Loucy (cell line): ENCODE measurements at regions not wholly inside any gene's neighbourhood (a gene's known extent, or its start where the extent isn't known, plus 50 kb on each side); places are given as distances from the start of the nearest gene placed in this dataset.

Source experiments
- H2AFZ ChIP-seq: fragments of 200-600 bp; sonication (generic); 2 replicates; pipeline ENCODE4 v1.6.0; 2016; ENCODE audit warnings: antibody characterized with exemption, mild to moderate bottlenecking, low read length, moderate library complexity
- H3F3A ChIP-seq: fragments of 200-600 bp; 2 replicates; pipeline ENCODE4 v1.6.0; 2016; ENCODE audit warnings: antibody characterized with exemption, low read depth, mild to moderate bottlenecking
- H3K27me3 ChIP-seq: fragments of 200-600 bp; sonication (generic); 2 replicates; pipeline ENCODE4 v1.6.1; 2014; ENCODE audit warnings: low read length, mild to moderate bottlenecking; ENCODE audit not compliant: insufficient read depth, poor library complexity, severe bottlenecking
- H3K36me3 ChIP-seq: fragments of 200-600 bp; sonication (generic); 2 replicates; pipeline ENCODE4 v1.6.1; 2016; ENCODE audit warnings: low read length; ENCODE audit not compliant: insufficient read depth
- H3K4me1 ChIP-seq: fragments of 200-600 bp; sonication (generic); 2 replicates; pipeline ENCODE4 v1.5.1; 2014; ENCODE audit warnings: low read length, mild to moderate bottlenecking; ENCODE audit not compliant: insufficient read depth, poor library complexity, severe bottlenecking
- H3K4me2 ChIP-seq: fragments of 200-600 bp; sonication (generic); 2 replicates; pipeline ENCODE4 v1.6.0; 2014; ENCODE audit warnings: antibody characterized with exemption, low read length, low read depth, mild to moderate bottlenecking; ENCODE audit not compliant: poor library complexity, severe bottlenecking
- H3K4me3 ChIP-seq: fragments of 200-600 bp; sonication (generic); 2 replicates; pipeline ENCODE4 v1.5.1; 2014; ENCODE audit warnings: low read length, mild to moderate bottlenecking, mixed read lengths; ENCODE audit not compliant: poor library complexity, severe bottlenecking
- H3K79me2 ChIP-seq: fragments of 200-600 bp; sonication (generic); 2 replicates; pipeline ENCODE4 v1.6.1; 2014; ENCODE audit warnings: low read length; ENCODE audit not compliant: insufficient read depth
- H3K9ac ChIP-seq: fragments of 200-600 bp; sonication (generic); 2 replicates; pipeline ENCODE4 v1.6.0; 2014; ENCODE audit warnings: mild to moderate bottlenecking, low read depth, low read length, moderate library complexity; ENCODE audit not compliant: poor library complexity, severe bottlenecking
- H3K9me2 ChIP-seq: fragments of 200-600 bp; sonication (generic); replicated peaks from 2 replicates; pipeline ENCODE4 v1.6.1; 2016; ENCODE audit warnings: low read depth, low read length, mixed read lengths
- H3K9me3 ChIP-seq: fragments of 200-600 bp; sonication (generic); 2 replicates; pipeline ENCODE4 v1.6.1; 2014; ENCODE audit warnings: mild to moderate bottlenecking, antibody characterized with exemption, low read length, low read depth; ENCODE audit not compliant: insufficient read depth
- H4K20me1 ChIP-seq: fragments of 200-600 bp; sonication (generic); 2 replicates; pipeline ENCODE4 v1.6.0; 2014; ENCODE audit warnings: antibody characterized with exemption, low read length, mild to moderate bottlenecking; ENCODE audit not compliant: insufficient read depth, poor library complexity, severe bottlenecking
- EZH2phosphoT487 ChIP-seq: fragments of 200-600 bp; IDR thresholded peaks from 2 replicates; pipeline ENCODE4 v1.6.1; 2018; ENCODE audit warnings: antibody characterized with exemption, mild to moderate bottlenecking, moderate library complexity, borderline replicate concordance
- TF ChIP-seq, protein P1 (sequence below): fragments of 200-600 bp; sonication (generic); conservative IDR thresholded peaks from 2 replicates; pipeline ENCODE4 v1.5.1; 2014; ENCODE audit warnings: mild to moderate bottlenecking, antibody characterized with exemption, low read length

DNA sequence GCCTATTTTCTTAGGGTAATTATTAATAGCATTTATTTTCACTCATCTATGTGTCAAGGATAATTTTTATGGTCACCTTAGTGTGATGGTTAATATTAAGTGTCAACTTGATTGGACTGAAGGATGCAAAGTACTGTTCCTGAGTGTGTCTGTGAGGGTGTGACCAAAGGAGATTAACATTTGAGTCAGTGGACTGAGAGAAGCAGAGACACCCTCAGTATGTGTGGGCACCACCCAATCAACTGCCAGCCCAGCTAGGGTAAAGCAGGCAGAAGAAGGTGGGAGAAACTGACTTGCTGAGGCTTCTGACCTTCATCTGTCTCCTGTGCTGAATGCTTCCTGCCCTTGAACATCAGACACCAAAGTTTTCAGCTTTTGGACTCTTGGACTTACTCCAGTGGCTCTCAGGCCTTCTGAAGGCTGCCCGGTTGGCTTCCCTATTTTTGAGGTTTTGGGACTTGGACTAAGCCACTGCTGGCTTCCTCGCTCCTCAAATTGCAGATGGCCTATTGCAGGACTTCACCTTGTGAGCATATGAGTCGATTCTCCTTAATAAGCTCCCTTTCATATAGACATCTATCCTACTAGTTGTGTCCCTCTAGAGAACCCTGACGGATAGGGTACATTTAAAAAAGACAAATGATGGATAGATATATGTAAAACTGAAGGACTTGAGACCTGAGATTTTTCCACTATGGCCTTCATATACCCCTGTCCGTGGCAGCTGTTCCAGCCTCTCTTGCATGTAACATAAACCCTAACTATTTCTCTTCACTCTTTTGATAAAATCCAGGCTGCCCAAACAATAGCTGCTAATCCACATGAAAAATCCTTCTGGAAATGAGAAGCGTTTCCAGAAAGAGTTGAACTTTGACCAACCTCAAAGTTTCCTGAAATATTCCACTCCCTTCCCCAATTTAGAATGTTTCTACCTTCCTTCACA lies 62.1 kb upstream of the RGS17 start:
- no peaks in the 10 kb centered on the region for H3K9me2 ChIP-seq
- no peak overlapping the region for H3K4me3 ChIP-seq
- no peak overlapping the region for H2AFZ ChIP-seq
- H3K4me2 ChIP-seq: no peak overlapping the region
- no peaks in the 10 kb centered on the region for H4K20me1 ChIP-seq
- TF ChIP-seq, protein P1, sequence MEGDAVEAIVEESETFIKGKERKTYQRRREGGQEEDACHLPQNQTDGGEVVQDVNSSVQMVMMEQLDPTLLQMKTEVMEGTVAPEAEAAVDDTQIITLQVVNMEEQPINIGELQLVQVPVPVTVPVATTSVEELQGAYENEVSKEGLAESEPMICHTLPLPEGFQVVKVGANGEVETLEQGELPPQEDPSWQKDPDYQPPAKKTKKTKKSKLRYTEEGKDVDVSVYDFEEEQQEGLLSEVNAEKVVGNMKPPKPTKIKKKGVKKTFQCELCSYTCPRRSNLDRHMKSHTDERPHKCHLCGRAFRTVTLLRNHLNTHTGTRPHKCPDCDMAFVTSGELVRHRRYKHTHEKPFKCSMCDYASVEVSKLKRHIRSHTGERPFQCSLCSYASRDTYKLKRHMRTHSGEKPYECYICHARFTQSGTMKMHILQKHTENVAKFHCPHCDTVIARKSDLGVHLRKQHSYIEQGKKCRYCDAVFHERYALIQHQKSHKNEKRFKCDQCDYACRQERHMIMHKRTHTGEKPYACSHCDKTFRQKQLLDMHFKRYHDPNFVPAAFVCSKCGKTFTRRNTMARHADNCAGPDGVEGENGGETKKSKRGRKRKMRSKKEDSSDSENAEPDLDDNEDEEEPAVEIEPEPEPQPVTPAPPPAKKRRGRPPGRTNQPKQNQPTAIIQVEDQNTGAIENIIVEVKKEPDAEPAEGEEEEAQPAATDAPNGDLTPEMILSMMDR: no peak
- TF ChIP-seq EZH2phosphoT487: no peak
- H3K27me3 ChIP-seq: no peaks in the 10 kb centered on the region
- no peaks in the 10 kb centered on the region for H3K9me3 ChIP-seq
- H3K36me3 ChIP-seq: no peaks in the 10 kb centered on the region
- no peaks in the 10 kb centered on the region for H3F3A ChIP-seq
- H3K9ac ChIP-seq: no peak overlapping the region
- no peaks in the 10 kb centered on the region for H3K79me2 ChIP-seq
- H3K4me1 ChIP-seq: no peaks in the 10 kb centered on the region

DNA sequence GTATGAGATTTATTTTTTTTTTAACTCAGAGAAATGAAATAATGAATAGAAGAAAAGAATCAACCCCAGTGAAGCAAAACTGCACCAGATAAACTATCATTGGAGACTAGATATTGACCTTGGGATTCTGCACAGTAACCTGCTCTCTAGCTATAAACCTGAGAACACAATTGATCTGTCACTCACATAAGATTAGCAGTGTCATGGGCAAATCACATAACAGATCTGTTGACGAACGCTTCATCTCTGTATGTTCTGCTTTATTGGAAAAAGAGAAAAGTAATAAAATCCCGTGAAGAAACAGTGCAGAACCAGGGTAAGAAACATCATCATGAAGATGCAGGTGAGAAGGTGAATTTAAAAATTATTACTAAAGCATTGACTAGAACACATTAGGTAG lies 52.8 kb upstream of the RGS17 start:
- Histone ChIP-seq H3K27me3 (no peaks in the 10 kb centered on the region), H3K4me2 (no peak overlapping the region), H3K79me2 (no peaks in the 10 kb centered on the region), H3K9me2 (no peaks in the 10 kb centered on the region), H3K9me3 (no peaks in the 10 kb centered on the region), H3F3A (no peaks in the 10 kb centered on the region), H3K4me3 (no peak overlapping the region), H3K4me1 (no peaks in the 10 kb centered on the region), H2AFZ (no peak overlapping the region), H4K20me1 (no peaks in the 10 kb centered on the region), H3K36me3 (no peaks in the 10 kb centered on the region), H3K9ac (no peak overlapping the region)
- no peak for TF ChIP-seq EZH2phosphoT487
- TF ChIP-seq, protein P1: no peak
